ENCODE measurements at regions not wholly inside any gene's neighbourhood (a gene's known extent, or its start where the extent isn't known, plus 50 kb on each side); places are given as distances from the start of the nearest gene placed in this dataset.

DNA sequence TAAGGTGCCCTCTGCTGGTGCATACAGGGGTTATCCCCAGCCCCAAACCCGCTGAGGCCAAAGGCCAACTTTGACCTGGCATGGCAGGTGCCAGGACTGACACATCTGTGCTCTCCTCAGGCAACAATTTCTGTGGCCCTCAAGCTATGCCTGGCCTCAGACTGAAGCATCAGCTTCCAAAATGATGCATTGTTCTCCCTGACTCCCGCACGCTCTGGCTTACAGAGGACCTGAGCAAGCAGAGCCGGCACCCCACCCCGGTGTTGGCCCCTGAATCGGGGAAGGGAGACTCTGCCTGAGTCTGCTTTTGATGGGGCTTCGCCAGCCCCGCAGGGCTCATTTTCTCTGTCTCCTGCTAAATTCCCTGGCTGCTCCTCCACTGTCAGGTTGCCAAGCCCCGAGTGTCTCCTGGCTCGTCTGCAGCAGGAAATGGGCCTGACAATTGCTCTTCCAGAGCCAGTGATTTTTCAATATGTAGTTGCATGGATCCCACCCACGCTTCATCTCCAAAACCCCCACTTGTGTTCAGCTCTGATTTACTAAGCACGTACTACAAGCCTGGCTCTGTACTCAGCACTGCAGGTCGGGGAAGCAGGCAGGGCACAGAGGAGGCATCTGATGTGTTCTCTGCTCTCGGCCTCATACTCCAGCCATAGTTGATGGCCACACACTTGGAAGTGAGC lies 126.1 kb downstream of the SLC38A6 start:
- no peak overlapping the region for H3K4me3 ChIP-seq
- peaks cover 0 to 38% (median 35%) of the 10 kb centered on the region in 4 donors for H3K4me1 ChIP-seq
- intact Hi-C loops (cut with DNase I): loop anchor here (5.0 kb wide), 1 partner anchor 40 kb away; no protein-coding TSS in a partner anchor
- peak; percentile 80 for DNase-seq
- no peak for TF ChIP-seq POLR2AphosphoS5 (IDR thresholded peaks at IDR 0.05)
- no peak for TF ChIP-seq POLR2A (IDR thresholded peaks at IDR 0.05)
- no peak for TF ChIP-seq EP300 (IDR thresholded peaks at IDR 0.05)
- TF ChIP-seq, protein P1, sequence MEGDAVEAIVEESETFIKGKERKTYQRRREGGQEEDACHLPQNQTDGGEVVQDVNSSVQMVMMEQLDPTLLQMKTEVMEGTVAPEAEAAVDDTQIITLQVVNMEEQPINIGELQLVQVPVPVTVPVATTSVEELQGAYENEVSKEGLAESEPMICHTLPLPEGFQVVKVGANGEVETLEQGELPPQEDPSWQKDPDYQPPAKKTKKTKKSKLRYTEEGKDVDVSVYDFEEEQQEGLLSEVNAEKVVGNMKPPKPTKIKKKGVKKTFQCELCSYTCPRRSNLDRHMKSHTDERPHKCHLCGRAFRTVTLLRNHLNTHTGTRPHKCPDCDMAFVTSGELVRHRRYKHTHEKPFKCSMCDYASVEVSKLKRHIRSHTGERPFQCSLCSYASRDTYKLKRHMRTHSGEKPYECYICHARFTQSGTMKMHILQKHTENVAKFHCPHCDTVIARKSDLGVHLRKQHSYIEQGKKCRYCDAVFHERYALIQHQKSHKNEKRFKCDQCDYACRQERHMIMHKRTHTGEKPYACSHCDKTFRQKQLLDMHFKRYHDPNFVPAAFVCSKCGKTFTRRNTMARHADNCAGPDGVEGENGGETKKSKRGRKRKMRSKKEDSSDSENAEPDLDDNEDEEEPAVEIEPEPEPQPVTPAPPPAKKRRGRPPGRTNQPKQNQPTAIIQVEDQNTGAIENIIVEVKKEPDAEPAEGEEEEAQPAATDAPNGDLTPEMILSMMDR (IDR thresholded peaks at IDR 0.05): no peak
- 78 to 80% methylated on average over 14 of the region's 14 CpGs for WGBS, 2 donors
- H3K27ac ChIP-seq: no peak overlapping the region
- peaks cover 0 to 15% (median 4%) of the 10 kb centered on the region in 3 donors for H3K27me3 ChIP-seq
- H3K36me3 ChIP-seq: no peaks in the 10 kb centered on the region
- no peaks in the 10 kb centered on the region for H3K9me3 ChIP-seq

DNA sequence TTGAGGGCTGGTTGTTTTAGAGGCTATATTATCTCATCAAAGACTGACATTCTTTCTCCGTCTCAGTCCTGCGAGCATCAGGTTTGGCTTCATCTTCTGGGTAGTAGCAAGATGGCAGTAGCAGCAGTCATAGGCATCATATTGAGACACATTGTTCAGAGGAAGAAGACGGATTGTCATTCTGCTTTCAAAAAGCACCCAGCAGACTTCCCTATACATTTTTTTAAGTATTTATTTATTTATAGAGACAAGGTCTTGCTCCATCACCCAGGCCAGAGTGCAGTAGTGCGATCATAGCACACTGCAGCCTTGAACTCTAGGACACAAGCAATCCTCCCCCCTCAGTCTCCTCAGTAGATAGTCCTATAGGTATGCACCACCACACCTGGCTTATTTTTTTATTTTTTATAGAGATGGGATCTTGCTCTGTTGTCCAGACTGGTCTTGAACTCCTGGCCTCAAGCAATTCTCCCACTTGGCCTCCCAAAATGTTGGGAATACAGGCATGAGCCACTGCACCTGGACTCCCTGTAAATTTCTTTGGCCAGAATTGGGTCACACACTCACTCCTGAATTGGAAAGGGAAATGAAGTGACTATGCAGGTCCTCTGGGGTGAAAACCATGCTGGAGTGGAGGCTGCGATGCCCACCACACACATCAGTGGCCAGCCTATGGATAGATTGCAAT lies 125.4 kb downstream of the SLC38A6 start:
- DNase-seq: no peak
- peaks cover 0 to 45% (median 41%) of the 10 kb centered on the region in 4 donors for H3K4me1 ChIP-seq
- no peak for TF ChIP-seq POLR2AphosphoS5 (IDR thresholded peaks at IDR 0.05)
- no peak for TF ChIP-seq EP300 (IDR thresholded peaks at IDR 0.05)
- TF ChIP-seq, protein P1 (IDR thresholded peaks at IDR 0.05): no peak
- no peak for TF ChIP-seq POLR2A (IDR thresholded peaks at IDR 0.05)
- WGBS, 2 donors: 92 to 94% methylated on average over 5 of the region's 5 CpGs
- no peaks in the 10 kb centered on the region for H3K36me3 ChIP-seq
- H3K27me3 ChIP-seq: peaks cover 0 to 8% (median 3%) of the 10 kb centered on the region in 3 donors
- intact Hi-C loops (cut with DNase I): loop anchor here (5.0 kb wide), 1 partner anchor 41 kb away; no protein-coding TSS in a partner anchor
- H3K9me3 ChIP-seq: no peaks in the 10 kb centered on the region
- H3K27ac ChIP-seq: no peak overlapping the region
- H3K4me3 ChIP-seq: no peak overlapping the region

- TF ChIP-seq, protein P1 (IDR thresholded peaks at IDR 0.05): no peak
- TF ChIP-seq POLR2AphosphoS5 (IDR thresholded peaks at IDR 0.05) (no peak), POLR2A (IDR thresholded peaks at IDR 0.05) (no peak), EP300 (IDR thresholded peaks at IDR 0.05) (no peak)
- Histone ChIP-seq H3K27ac (peak overlapping the region; percentile 51 to 84 (median 68)), H3K9me3 (no peaks in the 10 kb centered on the region), H3K27me3 (no peaks in the 10 kb centered on the region), H3K4me1 (peaks cover 0 to 45% (median 39%) of the 10 kb centered on the region in 4 donors), H3K36me3 (no peaks in the 10 kb centered on the region), H3K4me3 (peak overlapping the region in 1 of 4 donors; percentile 21)
- DNase-seq: no peak
- 56 to 72% methylated on average over 3 of the region's 3 CpGs for WGBS, 2 donors
- intact Hi-C loops (cut with DNase I): no loop called here
Observed at GRCh38 chr14:61104358-61104757, 123.3 kb downstream of the SLC38A6 start.

DNA sequence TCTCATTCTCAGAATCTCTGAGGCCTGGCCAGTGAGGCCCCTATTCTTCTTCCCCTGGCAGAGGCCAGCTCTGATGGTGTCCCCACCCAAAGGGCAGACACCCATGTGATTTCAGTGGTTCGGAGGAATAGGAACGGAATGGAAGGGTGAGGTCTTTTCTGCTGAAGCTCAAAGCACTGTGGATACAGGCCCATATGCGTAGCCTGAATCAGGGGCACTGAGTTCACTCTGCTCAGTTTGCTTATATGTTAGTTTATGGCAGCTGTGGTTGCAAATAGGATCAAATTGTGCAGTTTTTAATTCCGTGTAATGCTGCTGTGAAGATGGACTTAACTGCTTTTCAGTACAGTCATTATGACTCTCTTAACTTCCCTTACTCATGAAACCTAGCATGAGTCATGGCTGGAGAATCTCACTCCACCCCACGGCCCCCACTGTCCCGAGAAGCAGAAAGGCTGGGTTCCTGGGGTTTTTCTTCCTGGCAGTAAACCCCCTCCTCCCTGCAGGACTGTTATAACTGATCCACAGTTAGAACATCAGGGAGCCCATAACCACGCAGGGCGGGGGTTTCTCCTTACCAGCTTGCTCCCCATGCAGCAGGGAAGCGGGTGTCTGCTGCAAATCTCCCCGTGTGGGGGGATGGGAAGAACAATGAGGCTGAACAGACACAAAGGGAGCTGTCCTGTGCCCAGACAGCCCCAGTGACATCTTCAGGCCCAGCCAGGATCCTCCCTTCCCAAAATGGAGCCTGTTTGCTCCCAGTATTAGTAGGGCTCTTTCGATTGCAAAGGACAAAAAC lies 122.7 kb downstream of the SLC38A6 start:
- WGBS, 2 donors: 58 to 59% methylated on average over 11 of the region's 11 CpGs
- TF ChIP-seq EP300 (IDR thresholded peaks at IDR 0.05) (no peak), POLR2A (IDR thresholded peaks at IDR 0.05) (no peak), POLR2AphosphoS5 (IDR thresholded peaks at IDR 0.05) (peak in 3 of 4 donors; percentile 13 to 70 (median 43))
- DNase-seq: peak; percentile 76
- no peaks in the 10 kb centered on the region for H3K36me3 ChIP-seq
- peaks cover 0 to 45% (median 39%) of the 10 kb centered on the region in 4 donors for H3K4me1 ChIP-seq
- H3K27me3 ChIP-seq: no peaks in the 10 kb centered on the region
- intact Hi-C loops (cut with DNase I): no loop called here
- H3K9me3 ChIP-seq: no peaks in the 10 kb centered on the region
- peak overlapping the region; percentile 51 to 84 (median 68) for H3K27ac ChIP-seq
- H3K4me3 ChIP-seq: peak overlapping the region in 1 of 4 donors; percentile 21

Data from sigmoid colon (tissue), 6 donors.